ENCODE measurements at regions not wholly inside any gene's neighbourhood (a gene's known extent, or its start where the extent isn't known, plus 50 kb on each side); places are given as distances from the start of the nearest gene placed in this dataset.

GRCh38 chr12:85693093-85693665 is 143.0 kb downstream of the RASSF9 start:
- H3K27me3 Mint-ChIP-seq (ENCODE audit: unreplicated experiment), result no peaks in the 10 kb centered on the region
- H3K27ac Mint-ChIP-seq (ENCODE audit: unreplicated experiment), result no peak overlapping the region

GRCh38 chr12:85695097-85695715 is 141.0 kb downstream of the RASSF9 start:
- H3K4me3 Mint-ChIP-seq (ENCODE audit: unreplicated experiment), result no peak overlapping the region
- H3K27me3 Mint-ChIP-seq (ENCODE audit: unreplicated experiment), result no peaks in the 10 kb centered on the region
- no peak overlapping the region for H3K27ac Mint-ChIP-seq (ENCODE audit: unreplicated experiment)

More at GRCh38 chr12:85693093-85693665, 143.0 kb downstream of the RASSF9 start:
- H3K36me3 Mint-ChIP-seq (ENCODE audit: unreplicated experiment), result no peaks in the 10 kb centered on the region
- no peak overlapping the region for H3K4me3 Mint-ChIP-seq (ENCODE audit: unreplicated experiment)
- no peak for DNase-seq (ENCODE audit: extremely low spot score, unreplicated experiment)
- no peaks in the 10 kb centered on the region for H3K4me1 Mint-ChIP-seq (ENCODE audit: unreplicated experiment)
- H3K9me3 Mint-ChIP-seq (ENCODE audit: unreplicated experiment), result no peaks in the 10 kb centered on the region
- no peak for TF ChIP-seq CTCF (IDR thresholded peaks at IDR 0.05)

GRCh38 chr12:85697003-85697402 is 139.2 kb downstream of the RASSF9 start:
- no peak for TF ChIP-seq CTCF (IDR thresholded peaks at IDR 0.05)
- no peaks in the 10 kb centered on the region for H3K9me3 Mint-ChIP-seq (ENCODE audit: unreplicated experiment)
- no peaks in the 10 kb centered on the region for H3K4me1 Mint-ChIP-seq (ENCODE audit: unreplicated experiment)
- H3K4me3 Mint-ChIP-seq (ENCODE audit: unreplicated experiment), result no peak overlapping the region
- H3K36me3 Mint-ChIP-seq (ENCODE audit: unreplicated experiment), result no peaks in the 10 kb centered on the region
- no peak for DNase-seq (ENCODE audit: extremely low spot score, unreplicated experiment)
- no peaks in the 10 kb centered on the region for H3K27me3 Mint-ChIP-seq (ENCODE audit: unreplicated experiment)
- no peak overlapping the region for H3K27ac Mint-ChIP-seq (ENCODE audit: unreplicated experiment)

More at GRCh38 chr12:85695097-85695715, 141.0 kb downstream of the RASSF9 start:
- no peaks in the 10 kb centered on the region for H3K4me1 Mint-ChIP-seq (ENCODE audit: unreplicated experiment)
- no peak for DNase-seq (ENCODE audit: extremely low spot score, unreplicated experiment)
- TF ChIP-seq CTCF (IDR thresholded peaks at IDR 0.05), result no peak
- no peaks in the 10 kb centered on the region for H3K9me3 Mint-ChIP-seq (ENCODE audit: unreplicated experiment)
- no peaks in the 10 kb centered on the region for H3K36me3 Mint-ChIP-seq (ENCODE audit: unreplicated experiment)

GRCh38 chr12:85698937-85699336 is 137.3 kb downstream of the RASSF9 start:
- Mint-ChIP-seq H3K9me3 (ENCODE audit: unreplicated experiment) (no peaks in the 10 kb centered on the region), H3K4me1 (ENCODE audit: unreplicated experiment) (no peaks in the 10 kb centered on the region), H3K4me3 (ENCODE audit: unreplicated experiment) (no peak overlapping the region), H3K36me3 (ENCODE audit: unreplicated experiment) (no peaks in the 10 kb centered on the region), H3K27ac (ENCODE audit: unreplicated experiment) (no peak overlapping the region), H3K27me3 (ENCODE audit: unreplicated experiment) (no peaks in the 10 kb centered on the region)
- DNase-seq (ENCODE audit: extremely low spot score, unreplicated experiment), result no peak
- TF ChIP-seq CTCF (IDR thresholded peaks at IDR 0.05), result no peak

GRCh38 chr12:85708775-85709174 is 127.4 kb downstream of the RASSF9 start:
- no peaks in the 10 kb centered on the region for H3K9me3 Mint-ChIP-seq (ENCODE audit: unreplicated experiment)
- no peak for TF ChIP-seq CTCF (IDR thresholded peaks at IDR 0.05)
- no peaks in the 10 kb centered on the region for H3K4me1 Mint-ChIP-seq (ENCODE audit: unreplicated experiment)
- no peak overlapping the region for H3K4me3 Mint-ChIP-seq (ENCODE audit: unreplicated experiment)
- DNase-seq (ENCODE audit: extremely low spot score, unreplicated experiment), result no peak
- H3K27me3 Mint-ChIP-seq (ENCODE audit: unreplicated experiment), result no peaks in the 10 kb centered on the region
- H3K36me3 Mint-ChIP-seq (ENCODE audit: unreplicated experiment), result no peaks in the 10 kb centered on the region
- H3K27ac Mint-ChIP-seq (ENCODE audit: unreplicated experiment), result no peak overlapping the region
